ENCODE measurements at regions not wholly inside any gene's neighbourhood (a gene's known extent, or its start where the extent isn't known, plus 50 kb on each side); places are given as distances from the start of the nearest gene placed in this dataset.

GRCh38 chr14:104390221-104390931, 189.2 kb upstream of the C14orf180 start:
- FAIRE-seq (no peak), ATAC-seq (no peak), DNase-seq (ENCODE audit: extremely low read depth in 1 of 4, low spot score in 3 of 4) (no peak)
- H4K20me1 ChIP-seq (replicated peaks; ENCODE audit: control insufficient read depth, insufficient read depth, low read length), result no peaks in the 10 kb centered on the region
- intact Hi-C loops (cut with micrococcal nuclease) (no loop called here), in situ Hi-C loops (cut with MboI) (no loop called here)
- BruUV-seq (replicated peaks), result no TSS peak
- H3K9me1 ChIP-seq (ENCODE audit: control insufficient read depth, insufficient read depth, low read length), result no peaks in the 10 kb centered on the region
- H2AFZ ChIP-seq (ENCODE audit: low read depth, low read length), result no peak overlapping the region
- H3K27me3 ChIP-seq (ENCODE audit: control insufficient read depth in 2 of 2, insufficient read depth in 2 of 2, low read length in 2 of 2), result peaks cover 5 to 75% of the 10 kb centered on the region in 2 experiments; a peak in 4 of 5 replicates
- WGBS (ENCODE audit: insufficient coverage, low coverage, missing lambda C conversion rate), result under 1% methylated on average over 20 of the region's 27 CpGs
- ChIA-PET CTCF (ENCODE audit: low intra/inter-chr PET ratio) (no interaction called here), POLR2A (no interaction called here)
- no peak overlapping the region for H3K9ac ChIP-seq (ENCODE audit: insufficient read depth in 1 of 2, low read depth in 2 of 2, low read length in 2 of 2)
- H3K36me3 ChIP-seq (ENCODE audit: control insufficient read depth, insufficient read depth, low read length), result no peaks in the 10 kb centered on the region
- H3K4me1 ChIP-seq (replicated peaks in 1 of 2; ENCODE audit: control insufficient read depth in 2 of 2, insufficient read depth in 2 of 2, low read length in 2 of 2), result no peaks in the 10 kb centered on the region
- H3K4me2 ChIP-seq (ENCODE audit: insufficient read depth, low read length), result no peak overlapping the region
- H3K9me3 ChIP-seq (replicated peaks; ENCODE audit: control insufficient read depth, insufficient read depth, low read depth, low read length), result no peaks in the 10 kb centered on the region
- no peak overlapping the region for H3K4me3 ChIP-seq
- H3K79me2 ChIP-seq (ENCODE audit: control insufficient read depth, insufficient read depth, low read length), result no peaks in the 10 kb centered on the region
- no peak overlapping the region for H3K27ac ChIP-seq (ENCODE audit: extremely low read depth, low read depth, low read length)
- TF ChIP-seq ZNF224 (CRISPR knock-in tag; IDR thresholded peaks at IDR 0.05), result no peak
- TF ChIP-seq ATF2 (CRISPR knock-in tag; IDR thresholded peaks at IDR 0.05), result no peak
- TF ChIP-seq CEBPZ (IDR thresholded peaks at IDR 0.05; ENCODE audit: borderline replicate concordance, low read depth, low read length), result no peak
- TF ChIP-seq ASH1L (IDR thresholded peaks at IDR 0.05; ENCODE audit: borderline replicate concordance, low read depth, partially characterized antibody), result no peak
- no peak for TF ChIP-seq SMAD3 (CRISPR knock-in tag; conservative IDR thresholded peaks at IDR 0.05)
- TF ChIP-seq NFIX (CRISPR knock-in tag; IDR thresholded peaks at IDR 0.05; ENCODE audit: low read depth), result no peak
- TF ChIP-seq, protein P1, sequence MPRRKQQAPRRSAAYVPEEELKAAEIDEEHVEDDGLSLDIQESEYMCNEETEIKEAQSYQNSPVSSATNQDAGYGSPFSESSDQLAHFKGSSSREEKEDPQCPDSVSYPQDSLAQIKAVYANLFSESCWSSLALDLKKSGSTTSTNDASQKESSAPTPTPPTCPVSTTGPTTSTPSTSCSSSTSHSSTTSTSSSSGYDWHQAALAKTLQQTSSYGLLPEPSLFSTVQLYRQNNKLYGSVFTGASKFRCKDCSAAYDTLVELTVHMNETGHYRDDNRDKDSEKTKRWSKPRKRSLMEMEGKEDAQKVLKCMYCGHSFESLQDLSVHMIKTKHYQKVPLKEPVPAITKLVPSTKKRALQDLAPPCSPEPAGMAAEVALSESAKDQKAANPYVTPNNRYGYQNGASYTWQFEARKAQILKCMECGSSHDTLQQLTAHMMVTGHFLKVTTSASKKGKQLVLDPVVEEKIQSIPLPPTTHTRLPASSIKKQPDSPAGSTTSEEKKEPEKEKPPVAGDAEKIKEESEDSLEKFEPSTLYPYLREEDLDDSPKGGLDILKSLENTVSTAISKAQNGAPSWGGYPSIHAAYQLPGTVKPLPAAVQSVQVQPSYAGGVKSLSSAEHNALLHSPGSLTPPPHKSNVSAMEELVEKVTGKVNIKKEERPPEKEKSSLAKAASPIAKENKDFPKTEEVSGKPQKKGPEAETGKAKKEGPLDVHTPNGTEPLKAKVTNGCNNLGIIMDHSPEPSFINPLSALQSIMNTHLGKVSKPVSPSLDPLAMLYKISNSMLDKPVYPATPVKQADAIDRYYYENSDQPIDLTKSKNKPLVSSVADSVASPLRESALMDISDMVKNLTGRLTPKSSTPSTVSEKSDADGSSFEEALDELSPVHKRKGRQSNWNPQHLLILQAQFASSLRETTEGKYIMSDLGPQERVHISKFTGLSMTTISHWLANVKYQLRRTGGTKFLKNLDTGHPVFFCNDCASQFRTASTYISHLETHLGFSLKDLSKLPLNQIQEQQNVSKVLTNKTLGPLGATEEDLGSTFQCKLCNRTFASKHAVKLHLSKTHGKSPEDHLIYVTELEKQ (CRISPR knock-in tag; IDR thresholded peaks at IDR 0.05), result no peak
- no peak for TF ChIP-seq UBTF (IDR thresholded peaks at IDR 0.05; ENCODE audit: borderline replicate concordance in 1 of 2, low read depth in 2 of 2, low read length in 2 of 2)
- no peak for TF ChIP-seq NCOA4 (IDR thresholded peaks at IDR 0.05; ENCODE audit: partially characterized antibody)
- TF ChIP-seq PRMT5 (CRISPR knock-in tag; IDR thresholded peaks at IDR 0.05), result no peak
- TF ChIP-seq TCF7L2 (IDR thresholded peaks at IDR 0.05; ENCODE audit: low read depth, low read length), result no peak

All from K562 (cell line).